Activated CD4-positive, alpha-beta T cell treated with anti-CD3 and anti-CD28 coated beads for 24 hours (primary cell): ENCODE measurements at regions not wholly inside any gene's neighbourhood (a gene's known extent, or its start where the extent isn't known, plus 50 kb on each side); places are given as distances from the start of the nearest gene placed in this dataset.

ENCODE experiments used
- DNase-seq, 2 donors: peaks; one replicate each; pipeline ENCODE4 v3.0.0-alpha.2; 2020; ENCODE audit warnings: low read depth in 2 of 2

DNA sequence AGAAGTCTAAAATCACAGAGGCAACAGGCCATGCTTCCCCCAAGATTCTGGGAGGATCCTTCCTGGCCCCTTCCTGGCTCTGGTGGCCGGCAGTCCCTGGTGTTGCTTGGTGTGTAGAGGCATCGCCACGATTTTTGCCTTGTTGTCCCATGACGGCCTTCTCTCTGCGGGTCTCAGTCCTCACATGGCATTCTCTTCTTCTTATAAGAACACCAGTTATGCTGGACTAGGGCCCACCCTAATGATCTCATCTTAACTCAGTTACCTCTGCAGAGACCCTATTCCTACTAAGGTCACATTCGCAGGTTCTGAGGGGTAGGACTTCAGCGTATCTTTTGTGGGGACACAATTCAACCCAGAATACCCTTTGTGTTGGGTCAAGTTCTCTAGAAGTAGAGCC lies 168.0 kb downstream of the LINC00237 start:
- DNase-seq: no peak

DNA sequence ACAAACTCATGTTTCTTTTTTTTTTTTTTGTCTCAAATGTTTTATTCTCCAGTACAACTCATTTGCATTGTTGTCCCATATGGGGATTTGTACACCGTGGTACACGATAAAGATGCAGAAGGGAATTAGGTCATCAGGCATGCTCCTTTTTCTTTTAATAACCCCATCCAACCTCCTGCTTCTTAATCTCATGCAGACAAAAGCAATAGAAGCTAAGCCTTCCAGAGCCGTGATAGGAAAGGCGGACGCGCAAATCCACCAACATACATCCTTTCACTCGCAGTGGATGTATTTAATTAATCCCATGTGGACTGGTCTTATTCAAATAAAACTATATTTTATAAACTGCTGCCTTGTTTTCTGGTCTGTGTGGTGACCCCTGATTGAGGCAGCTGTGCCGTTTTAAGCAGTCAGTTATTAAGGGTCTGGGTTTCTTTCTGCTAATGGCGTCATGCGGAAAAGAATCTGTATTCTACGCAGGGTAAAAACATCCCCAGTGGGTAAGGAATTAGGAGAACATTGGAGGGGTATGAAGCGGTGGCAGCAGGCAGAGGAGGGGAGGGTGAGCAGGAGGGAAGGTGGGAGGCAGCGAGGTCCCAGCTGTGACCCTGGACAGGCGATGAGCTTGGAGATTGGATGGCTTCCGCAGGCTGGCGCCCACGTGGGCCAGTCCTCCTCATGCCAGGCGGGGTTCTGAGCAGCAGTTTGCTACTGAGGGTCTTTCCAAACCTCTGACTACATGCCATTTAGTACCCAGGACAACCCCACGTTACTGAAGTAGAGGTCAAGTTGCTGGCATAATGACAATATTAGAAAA lies 172.8 kb downstream of the LINC00237 start:
- DNase-seq: no peak

DNA sequence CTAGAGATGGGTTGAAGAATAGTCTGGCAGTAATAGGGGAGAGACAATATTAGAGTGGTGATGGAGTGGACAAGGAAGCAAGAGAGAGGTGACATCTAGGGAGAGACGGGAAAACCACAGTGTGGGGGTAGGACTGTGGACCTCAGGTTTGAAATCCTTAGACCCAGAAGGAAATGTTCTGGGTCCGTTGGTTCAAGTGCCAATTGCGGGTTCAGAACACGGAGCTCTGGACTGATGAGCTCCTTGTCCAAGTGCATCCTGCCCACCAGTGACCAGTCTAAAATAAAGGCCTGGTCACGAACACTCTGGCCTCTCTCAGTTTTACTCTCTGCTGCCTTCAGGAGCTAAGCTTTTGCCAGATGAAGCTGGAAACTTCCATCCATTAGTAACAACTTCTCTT lies 174.0 kb downstream of the LINC00237 start:
- no peak for DNase-seq

DNA sequence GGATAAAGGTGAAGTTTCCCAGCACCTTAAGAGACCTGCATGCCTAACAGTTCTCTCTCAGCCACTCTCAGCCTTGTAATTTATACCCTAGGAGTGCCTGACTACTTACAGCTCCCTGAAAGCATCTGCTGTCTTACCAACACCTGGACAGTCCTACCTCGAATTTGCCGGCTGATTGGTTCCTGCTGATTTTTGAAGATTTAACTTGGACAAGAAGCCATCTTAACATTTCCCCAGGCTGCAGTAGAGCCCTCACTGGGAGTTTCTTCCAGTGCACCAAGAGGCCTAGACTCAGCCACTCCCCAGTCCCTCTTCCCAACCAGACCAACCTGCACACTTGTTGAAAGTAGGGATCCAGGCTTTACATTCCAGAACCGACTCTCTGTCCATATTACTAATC lies 174.5 kb downstream of the LINC00237 start:
- DNase-seq: no peak

DNA sequence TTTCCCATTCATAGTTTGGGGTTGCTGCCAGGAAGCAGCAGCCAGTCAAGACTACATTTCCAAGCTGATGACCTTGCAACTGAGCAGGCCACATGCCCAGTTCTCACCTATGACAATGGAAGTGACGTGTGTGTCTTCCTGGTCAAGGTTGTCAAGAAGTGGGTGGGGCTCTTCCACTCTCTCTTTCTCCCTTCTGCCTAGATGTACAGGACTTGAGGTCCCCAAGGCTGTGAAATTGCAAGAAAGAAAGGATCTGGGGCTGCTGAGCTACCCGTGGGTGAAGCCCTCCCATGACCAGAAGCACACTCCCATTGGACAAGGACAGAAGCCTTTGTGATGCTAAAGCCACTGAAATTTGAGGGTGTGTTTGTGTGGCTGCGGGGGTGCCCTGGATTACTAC lies 175.1 kb downstream of the LINC00237 start:
- no peak for DNase-seq

DNA sequence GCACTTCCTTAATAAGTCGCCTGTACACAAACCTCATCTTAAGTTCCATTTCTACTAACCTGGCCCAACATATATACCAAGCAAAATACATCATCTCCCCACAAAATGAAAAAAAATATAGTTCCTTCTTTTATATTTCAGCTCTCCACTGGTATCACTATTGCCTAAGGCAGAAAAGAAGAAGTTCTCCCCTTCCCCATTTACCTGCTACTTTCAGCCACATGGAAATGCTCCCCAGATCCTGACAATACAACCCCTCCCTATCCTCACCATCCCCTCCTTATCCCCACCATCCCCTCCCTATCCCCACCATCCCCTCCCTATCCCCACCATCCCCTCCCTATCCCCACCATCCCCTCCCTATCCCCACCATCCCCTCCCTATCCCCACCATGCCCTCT lies 175.7 kb downstream of the LINC00237 start:
- no peak for DNase-seq

DNA sequence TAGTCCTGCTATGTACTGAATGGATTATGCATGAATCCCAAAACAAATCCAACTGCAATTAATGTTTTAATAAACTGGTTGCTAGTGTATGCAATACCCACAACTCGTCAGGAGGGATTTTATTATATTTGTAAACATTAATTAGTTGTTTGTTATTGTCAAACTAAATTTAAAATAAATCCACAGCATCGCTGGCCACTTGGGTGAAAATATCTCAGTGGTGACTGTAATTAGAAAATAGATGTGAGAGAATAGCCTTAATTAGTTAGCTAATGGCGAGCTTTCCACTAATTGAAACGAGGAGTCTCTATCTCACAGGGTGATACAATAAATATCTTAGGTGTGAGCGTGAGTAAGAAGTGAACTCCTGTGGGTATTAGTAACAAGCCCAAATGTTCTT lies 176.8 kb downstream of the LINC00237 start:
- DNase-seq: no peak

DNA sequence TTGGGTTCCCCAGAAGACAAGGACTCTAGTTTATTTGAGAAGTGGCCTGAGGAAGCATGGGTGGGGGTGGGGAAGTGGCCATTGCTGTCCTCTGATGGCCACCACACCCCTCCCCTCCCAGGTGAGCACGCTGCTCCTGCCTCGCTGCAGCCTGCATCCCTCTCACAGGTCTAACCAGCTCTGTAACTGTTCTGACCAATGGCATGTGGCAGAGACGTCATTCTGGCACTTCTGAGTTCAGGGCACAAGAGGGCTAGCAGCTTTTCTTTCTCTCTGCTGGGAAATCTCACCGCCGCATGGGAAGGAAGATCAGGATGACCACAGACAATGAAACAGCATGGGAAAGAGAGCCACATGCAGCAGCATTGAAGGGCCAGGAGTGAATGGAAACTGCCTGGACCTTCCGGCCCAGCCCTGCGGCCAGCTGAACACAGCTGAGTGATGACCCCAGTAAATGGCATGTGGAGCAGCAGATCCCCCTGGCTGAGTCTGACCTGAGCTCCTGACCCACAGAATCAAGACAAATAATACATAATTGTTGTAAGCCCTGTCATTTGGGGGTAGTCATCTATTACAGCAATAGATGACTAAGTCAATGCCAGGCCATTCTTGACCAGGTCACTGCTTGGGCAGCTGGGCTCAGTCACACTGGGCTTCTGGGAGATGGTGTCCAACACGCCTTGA lies 179.8 kb downstream of the LINC00237 start:
- DNase-seq: no peak

DNA sequence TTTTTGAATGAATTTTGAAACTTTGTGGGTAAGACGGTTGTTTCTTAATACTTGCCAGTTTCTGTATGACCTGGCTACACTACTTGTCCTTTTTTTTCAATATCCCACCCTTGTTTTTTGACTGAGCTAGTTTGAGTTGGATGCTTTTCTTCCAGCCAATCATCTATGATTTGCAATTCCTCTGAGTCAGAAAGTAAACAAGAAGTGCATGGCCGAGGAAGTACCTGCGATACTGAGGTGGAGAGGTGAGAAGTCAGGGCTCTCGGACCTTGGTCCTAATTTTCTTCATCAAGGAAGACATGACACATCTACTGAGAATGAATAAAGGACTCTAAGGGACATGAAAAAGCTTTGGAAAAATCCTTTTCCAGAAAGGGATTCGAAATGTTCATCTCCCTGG lies 185.7 kb downstream of the LINC00237 start:
- no peak for DNase-seq

DNA sequence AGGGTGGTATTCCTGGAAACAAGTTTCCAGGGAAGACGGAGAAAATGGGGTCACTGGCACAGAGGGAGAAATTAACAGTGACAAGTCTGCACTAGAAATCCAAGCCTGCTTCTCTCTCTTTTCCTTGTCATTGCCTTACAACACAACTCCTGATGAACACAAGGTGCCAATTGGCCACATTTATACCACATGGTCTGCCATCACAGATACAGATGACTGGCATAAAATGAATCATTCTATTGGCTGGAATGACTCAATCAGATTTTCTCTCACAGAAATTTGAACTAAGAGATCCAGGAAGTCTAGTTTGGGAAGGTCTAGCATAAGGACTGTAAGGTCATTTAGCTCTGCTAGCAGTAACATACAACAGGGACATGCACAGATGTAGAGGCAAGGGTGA lies 190.3 kb downstream of the LINC00237 start:
- DNase-seq: no peak

DNA sequence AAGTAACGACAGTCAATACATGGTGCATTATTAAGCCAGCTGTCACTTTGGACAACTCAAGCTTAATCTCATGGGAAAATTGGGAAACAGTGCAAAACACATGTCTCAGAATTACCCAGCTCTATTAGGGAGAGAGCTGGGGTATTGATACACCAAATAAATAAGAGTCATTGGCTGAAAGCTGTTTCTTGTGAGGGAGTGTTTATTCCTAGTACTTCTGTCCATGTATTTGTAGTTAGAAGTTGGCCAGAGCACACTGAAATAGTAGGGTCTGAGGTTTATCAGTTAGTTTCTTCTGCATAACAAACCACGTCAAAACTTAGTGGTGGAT lies 192.0 kb upstream of the RALGAPA2 start:
- no peak for DNase-seq

DNA sequence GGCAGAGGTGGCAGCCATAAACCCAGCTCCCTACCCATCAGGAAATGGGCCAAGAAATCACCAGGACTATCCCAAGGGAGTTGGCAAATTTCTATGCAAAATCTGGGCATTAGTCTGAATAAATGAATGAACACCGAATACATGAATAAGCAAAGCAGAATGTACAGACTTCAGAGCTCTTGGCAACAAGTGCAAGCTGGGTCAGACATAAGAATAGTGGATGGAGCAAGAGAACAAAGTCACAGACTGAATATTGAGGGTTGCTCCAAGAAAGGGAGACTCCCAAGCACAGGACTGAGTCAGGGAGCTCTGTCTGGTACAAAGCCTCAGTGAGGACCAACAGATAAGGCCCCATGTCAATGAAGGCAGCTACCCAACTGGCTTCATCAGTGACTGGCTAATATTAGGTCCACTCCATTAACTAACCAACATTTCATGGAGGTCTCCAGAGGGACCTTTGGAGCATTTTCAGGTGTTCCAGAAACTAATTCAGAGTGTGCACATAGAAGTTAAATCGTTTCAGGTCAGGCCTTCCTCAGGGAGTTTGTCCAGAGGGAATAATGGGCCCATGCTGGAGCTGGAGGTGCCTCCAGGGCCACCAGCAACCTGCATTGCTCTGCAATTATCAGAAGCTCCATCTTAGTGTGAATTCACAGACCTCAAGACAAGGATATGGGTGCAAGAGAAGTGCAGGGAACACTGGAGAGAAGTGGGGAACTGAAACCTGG lies 191.5 kb upstream of the RALGAPA2 start:
- DNase-seq: no peak

DNA sequence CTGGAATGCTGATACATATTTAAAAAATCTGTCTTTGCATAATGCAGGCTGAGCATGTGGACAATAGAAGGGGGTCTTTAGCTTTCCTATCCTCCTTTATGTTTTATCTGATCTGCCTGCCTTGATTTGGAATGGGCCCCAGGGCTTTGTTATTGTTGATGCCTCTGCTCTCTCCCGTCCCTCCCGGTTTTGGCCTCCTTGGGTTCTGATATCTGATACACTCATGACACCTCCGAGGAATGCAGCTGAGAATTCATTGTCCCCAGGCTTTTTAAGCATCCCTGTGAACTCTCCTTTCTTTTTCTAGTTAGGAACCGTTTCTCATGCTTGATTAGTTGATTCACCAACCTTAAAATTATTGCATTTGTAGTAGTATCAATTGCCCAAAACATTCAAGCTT lies 185.5 kb upstream of the RALGAPA2 start:
- DNase-seq: no peak

DNA sequence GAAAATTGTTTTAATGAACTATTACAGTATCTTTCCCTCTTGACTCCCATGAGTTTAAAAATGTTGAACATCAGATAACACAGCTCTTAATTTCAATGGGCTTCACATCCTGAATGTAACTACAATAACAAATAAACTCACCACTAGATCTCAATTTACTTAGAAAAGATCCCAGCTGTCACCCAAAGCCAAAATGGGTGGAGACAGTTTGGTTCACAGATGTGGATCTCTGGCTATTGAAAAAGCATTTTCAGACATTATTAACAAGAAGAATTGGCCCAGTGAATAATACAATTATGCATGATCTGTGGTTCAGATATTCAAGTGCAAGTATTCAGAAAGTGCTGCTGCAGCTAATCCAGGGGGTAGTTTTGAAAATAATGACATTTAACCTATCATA lies 184.7 kb upstream of the RALGAPA2 start:
- DNase-seq: no peak

DNA sequence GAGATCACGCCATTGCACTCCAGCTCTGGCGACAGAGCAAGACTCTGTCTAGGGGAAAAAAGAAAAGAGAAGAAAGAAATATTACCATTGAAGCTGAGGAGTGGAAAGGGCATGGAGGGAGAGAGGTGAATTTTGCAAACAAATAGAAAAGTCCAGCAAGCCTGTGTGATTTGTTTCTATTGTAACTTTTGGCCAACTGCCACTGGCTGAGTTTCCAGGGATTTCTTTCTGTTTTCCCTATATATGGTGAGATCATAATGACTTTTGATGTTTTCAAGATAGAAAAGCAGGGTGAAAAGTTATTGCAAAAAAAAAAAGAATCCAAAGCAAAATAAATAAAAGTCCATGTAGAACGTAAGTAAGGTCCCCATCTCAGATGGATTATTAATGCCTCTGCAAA lies 184.2 kb upstream of the RALGAPA2 start:
- DNase-seq: no peak

DNA sequence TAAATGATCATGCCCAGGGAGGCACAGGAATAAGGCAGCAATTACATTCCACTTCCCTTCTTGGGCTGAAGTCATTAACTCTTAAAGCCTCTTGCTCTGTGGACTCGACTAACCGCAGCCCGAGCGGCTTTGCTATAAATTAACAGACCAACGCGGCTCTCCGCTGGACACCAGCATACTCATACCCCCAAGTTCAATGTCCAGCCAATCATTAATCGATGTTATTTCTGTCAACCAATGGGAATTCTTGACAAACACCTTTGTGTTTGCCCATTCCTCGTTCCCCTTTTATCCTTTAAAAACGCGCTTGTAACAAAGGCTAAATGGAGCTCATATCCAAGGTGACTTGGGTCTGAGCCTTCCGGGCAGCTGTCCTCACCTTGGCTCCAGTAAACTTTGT lies 183.1 kb upstream of the RALGAPA2 start:
- DNase-seq: no peak

DNA sequence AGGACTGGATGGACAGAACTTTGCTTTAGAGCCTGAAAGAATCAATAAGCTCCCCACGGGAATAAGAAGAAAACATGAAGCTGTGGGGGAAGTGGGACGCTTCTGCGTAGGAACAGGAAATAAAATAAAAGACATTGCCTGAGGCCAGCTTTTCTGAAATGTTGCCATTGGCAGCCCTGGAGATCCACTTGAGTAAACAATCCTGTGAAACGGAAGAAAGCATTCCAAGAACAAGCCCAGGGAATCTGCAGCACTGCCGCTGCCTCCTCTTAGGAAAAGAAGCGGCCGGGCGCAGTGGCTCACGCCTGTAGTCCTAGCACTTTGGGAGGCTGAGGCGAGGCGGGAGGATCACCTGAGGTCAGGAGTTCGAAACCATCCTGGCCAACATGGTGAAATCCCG lies 182.3 kb upstream of the RALGAPA2 start:
- no peak for DNase-seq

DNA sequence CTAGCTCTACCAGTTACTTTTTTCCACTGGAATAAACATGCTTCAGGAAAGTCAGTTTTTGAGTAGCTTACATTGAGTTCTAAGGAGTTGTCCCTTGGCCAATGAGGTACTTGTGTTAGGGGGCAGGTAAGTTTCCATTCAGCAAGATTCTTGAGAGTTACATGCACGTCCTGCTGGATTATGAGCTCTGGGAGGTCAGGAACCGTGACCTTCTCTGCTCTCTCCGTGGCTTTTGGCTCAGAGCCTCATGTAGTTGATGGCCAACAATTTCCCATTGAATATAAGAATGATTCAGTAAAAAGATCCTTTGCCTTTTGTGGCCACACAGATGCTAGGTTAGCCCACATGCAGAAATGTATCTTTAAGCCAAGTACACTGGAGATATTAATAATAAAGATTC lies 181.8 kb upstream of the RALGAPA2 start:
- no peak for DNase-seq

DNA sequence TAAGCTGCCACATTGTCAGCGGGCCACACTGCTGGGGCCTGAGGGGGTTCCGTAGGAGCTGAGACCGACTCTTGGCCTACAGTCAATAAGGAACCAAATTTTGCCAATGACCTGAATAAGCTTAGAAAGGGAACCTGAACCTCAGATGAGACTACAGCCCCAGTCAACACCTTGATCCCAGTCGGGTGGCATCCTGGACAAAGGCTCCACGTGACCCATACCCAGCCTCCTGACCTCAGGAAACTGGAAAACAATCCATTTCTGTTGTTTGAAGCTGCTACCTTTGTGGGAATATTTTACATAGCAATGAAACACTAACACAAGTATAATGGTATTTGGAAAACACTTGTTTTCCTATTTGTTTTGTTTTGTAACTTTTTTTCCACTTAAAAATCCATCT lies 179.9 kb upstream of the RALGAPA2 start:
- no peak for DNase-seq

DNA sequence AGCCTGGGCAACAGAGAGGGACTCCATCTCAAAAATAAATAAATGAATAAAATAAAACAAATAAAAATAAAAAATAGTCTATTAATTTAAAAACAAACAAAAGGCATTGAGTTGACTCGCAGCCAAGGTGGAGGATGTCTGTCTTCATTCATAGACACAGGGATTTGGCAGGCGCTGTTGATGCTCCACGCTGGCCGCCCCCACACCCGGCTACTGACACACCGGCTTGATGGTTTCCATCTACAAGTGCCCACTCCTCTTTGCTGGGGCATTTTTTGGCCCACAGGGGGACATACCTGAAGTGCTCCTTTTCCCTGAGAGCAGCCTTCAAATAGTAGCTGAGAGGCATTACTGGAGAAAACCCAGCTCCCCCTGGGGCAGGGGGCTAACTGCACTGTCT lies 178.3 kb upstream of the RALGAPA2 start:
- no peak for DNase-seq

DNA sequence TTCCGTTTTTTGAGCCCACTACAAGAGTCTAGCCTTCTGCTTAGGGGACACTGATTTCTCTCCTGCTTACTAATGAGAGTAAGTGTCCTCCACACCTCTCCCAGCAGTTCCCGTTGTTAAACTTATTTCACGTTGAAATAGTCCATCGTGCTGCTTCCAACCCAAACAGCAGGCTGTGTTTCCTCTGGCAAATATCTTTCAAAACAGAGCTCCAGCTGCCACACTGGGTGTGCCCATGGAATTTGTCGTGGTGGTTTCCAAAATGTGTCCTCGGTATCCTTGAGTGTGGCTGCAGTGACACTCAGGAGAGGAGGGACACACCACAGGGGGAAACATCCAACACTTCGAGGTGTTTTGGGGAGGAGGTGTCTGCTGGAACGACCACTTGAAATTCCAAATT lies 176.5 kb upstream of the RALGAPA2 start:
- DNase-seq: no peak

DNA sequence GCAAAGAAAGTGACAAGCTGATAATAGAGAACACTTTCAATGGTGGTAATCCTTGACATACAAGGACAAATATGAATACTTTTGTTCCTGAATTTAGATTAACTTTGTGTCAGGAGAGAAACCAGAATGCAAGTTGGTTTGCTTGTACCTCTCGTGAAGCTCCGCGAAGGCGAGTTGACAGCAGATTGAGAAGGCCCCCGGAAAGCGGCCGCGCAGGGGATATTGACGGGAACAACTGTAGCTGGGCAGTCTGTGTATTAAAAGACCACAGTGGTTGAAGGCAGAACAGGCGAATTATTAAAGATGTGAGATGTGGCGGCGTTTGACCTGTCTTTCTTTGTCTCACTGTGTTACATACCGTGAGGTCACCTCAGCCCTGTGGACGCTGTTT lies 175.8 kb upstream of the RALGAPA2 start:
- no peak for DNase-seq

DNA sequence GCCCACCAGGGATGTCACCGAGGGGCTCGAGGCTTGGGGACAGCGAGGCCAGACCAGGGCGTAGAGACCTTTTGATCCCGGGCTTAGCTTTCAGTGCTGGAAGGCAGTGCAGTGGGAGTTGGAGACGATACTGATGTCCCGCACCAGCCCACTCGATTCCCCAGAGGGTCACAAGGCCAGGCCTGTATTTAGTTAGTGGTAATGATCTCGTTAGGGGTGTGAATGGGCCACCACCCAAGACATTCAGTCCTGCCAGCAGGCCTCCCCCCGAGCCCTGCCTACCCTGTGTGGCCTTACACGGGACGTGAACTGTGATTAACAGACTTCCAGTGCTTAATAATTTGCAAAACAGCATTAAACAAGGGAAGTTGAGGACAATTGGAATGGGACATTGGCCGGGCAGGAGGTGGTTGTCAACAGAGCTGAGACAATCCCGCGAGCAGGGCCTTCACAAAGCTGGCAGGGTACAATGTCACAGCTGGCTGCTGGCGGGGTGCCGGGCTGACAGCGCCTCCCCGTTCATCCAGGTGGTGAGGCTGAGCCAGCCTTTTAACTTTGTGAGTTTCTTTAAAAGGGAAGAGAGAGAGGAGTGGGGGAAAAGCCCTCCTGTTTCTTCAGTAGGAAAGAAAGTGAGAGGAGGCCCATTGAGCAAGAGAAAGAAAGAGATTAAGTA lies 175.3 kb upstream of the RALGAPA2 start:
- no peak for DNase-seq
